Renal pelvis (tissue), 1 donor: ENCODE measurements at regions not wholly inside any gene's neighbourhood (a gene's known extent, or its start where the extent isn't known, plus 50 kb on each side); places are given as distances from the start of the nearest gene placed in this dataset.

Source experiments
- DNase-seq: peaks from one replicate; pipeline ENCODE4 v3.0.0-alpha.2; 2013

DNA sequence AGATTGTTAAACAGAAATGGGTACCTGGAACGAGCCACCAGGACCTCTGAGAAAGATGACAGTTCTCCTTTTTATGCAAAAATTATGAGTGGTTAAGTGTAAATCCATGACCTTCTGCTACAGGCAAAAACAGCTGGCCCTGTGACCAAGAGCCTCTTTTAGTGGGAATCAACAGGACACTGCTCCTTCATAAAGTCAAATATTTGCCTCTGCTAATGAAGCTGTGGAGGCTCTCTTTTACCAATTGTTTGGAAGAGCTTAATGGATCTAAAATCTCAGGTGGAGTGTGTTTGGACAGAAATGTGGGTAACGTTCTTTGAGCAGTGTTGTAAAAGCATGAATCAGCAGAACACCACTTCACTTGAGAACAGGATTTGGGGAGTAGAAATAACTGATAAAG lies 117.5 kb upstream of the PCSK2 start:
- DNase-seq, result no peak

DNA sequence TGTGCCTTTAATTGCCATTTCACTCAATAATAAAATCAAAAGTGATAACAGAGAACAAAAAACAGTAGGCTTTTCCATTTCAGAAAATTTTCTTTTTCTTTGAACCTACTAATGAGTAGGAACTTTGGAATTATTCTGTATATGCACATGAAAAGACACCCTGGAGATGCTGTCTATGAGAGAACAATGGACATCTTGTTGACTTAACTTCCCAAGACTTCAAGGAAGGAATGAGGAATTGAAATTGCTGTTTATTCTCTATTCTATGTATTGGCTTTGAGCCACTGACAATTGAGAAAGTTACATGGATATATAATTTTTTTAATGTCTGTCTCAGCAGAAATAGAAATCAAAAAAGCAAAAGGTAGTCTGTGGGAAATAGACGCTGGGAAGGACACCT lies 98.6 kb upstream of the PCSK2 start:
- DNase-seq, result no peak

DNA sequence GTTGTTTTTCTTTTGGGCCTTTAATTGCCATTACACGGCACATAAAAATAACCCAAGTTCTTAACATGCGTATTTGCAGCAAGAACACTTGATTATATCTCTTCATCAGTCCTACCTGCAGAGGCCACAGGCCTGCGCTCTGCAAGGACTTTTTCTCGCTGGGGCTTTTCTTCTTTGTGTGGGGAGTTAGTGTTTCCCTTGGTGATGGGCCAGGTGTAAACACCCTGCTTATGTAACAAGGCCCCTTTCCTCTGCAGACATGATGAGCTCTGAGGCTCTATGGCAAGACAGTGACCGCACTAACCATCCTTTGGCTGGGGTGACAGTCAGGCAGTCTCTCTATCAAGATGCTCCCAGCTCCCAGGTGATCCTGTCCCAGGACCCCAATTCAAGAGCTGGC lies 97.8 kb upstream of the PCSK2 start:
- no peak for DNase-seq

DNA sequence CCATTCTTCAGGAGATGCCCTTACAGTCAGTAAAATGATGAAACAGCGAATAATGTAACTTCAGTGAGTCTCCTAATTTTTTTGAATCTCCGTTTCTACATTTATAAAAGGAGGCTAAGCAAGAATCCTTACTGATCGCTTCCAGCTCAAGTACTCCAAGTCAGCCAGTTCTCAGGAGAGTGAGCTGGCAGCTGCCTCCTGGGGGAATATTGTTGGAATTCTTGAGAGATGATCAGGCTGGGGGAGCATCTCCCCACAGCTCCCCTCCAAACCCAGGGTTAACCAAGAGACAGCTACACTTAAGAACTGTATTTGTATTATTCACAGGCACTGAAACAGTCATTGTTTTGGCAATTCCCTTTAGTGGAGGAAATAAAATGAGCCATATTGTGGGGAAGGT lies 89.1 kb upstream of the PCSK2 start:
- no peak for DNase-seq

DNA sequence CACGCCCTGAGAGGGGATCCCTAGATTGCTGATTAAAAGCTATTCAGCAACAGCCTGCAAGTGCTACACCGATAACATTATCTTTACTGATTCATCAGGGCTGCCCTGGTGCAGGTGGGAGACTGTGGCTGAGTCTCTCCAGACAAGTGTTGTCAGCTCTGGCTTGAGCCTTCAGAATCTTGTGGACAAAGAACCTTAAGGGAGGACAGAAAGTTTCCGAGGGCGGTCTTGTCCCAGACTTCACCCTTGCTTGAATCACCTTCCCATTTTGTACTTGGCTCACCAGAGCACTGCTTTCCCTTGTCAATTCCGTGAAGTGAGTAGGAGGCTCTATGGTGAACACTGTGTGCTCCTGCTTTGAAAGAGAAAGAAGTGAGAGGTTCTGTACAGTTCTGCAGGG lies 88.6 kb upstream of the PCSK2 start:
- no peak for DNase-seq

- no peak for DNase-seq
Measured at GRCh38 chr20:17140894-17141293, 85.9 kb upstream of the PCSK2 start.

GRCh38 chr20:17141568-17141967 lies 85.3 kb upstream of the PCSK2 start:
- DNase-seq, result no peak

DNA sequence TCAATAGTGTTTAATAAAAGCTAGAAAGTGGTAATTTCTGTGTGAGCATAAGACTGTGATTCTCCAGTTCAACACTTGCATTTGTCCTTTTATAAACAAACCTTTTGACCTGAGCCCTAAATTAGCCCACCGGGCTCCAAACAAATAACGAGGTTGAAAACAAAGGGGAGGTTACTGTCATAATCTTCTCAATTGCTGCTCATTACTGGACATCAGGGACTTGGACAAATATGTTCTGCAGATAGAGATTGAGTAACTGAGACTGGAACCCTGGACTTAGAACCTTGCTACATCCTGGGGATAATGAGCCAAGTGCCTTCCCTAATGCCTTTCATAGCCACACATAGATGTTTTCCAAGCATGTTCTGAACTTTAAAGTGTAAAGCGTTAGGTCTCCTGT lies 84.2 kb upstream of the PCSK2 start:
- no peak for DNase-seq

- DNase-seq, result no peak
Measured at GRCh38 chr20:17150858-17151257, 76.0 kb upstream of the PCSK2 start.

DNA sequence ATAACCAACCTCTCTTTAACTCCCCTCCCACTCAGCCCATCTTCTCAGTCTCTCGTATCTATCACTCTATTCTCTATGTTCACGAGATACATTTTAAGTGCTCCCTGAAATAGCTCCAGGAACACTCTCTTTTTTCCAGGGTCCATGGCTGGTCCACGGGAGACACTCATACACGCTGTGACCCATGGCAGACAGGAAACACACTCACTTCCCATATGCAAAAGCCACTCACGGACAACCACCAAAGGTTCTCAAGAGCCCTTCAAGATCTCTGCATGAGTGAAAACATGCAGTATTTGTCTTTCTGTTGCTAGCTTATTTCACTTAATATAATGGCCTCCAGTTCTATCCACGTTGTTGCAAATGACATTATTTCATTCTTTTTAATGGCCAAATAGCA lies 71.4 kb upstream of the PCSK2 start:
- no peak for DNase-seq

DNA sequence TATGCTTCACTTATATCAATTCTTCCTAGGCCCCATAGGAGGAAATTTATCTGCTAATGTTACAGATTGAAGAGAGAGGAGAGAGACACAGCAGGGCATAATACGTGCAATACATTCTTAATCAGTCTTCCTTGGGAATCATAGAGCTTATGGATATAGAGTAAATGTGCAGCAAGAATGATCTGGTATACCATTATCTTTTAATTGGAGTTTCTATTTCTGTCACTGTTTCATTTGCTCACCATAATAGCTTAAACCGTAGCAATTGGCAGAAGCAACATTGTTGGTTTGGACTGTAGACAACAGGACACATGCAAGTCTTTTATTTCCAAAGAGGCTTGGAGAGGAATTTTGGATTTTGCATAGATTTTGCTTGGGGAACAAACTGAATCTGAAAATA lies 68.1 kb upstream of the PCSK2 start:
- DNase-seq, result no peak

GRCh38 chr20:17161673-17162481 lies 65.0 kb upstream of the PCSK2 start:
- DNase-seq, result no peak

DNA sequence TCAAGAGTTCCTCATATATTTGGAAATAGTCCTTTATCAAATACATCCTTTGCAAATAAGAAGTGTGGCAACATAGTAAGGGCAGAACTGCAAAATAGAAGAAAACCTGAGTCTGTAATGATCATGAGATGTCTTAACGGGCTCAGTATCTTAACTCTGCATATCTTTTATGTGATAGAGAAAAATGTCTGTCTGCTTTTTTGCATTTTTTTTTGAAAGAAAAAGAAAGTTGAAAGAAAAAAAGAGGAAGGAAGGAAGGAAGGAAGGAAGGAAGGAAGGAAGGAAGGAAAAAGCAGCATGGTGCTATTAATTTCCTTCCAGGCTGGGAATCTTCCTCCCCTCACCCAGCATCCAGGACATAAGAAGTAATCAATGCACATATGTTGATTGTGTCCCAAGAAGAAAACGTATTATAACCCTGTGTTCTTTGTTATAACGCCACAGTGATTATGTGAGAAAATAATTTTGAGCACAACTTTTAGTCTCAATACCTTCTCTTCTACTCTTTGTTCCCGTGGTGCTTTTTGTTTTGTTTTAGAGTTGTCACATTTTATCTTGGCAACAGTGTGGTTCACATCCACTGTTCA lies 58.7 kb upstream of the PCSK2 start:
- no peak for DNase-seq

GRCh38 chr20:17169585-17170136 lies 57.2 kb upstream of the PCSK2 start:
- DNase-seq, result peak; percentile 11

DNA sequence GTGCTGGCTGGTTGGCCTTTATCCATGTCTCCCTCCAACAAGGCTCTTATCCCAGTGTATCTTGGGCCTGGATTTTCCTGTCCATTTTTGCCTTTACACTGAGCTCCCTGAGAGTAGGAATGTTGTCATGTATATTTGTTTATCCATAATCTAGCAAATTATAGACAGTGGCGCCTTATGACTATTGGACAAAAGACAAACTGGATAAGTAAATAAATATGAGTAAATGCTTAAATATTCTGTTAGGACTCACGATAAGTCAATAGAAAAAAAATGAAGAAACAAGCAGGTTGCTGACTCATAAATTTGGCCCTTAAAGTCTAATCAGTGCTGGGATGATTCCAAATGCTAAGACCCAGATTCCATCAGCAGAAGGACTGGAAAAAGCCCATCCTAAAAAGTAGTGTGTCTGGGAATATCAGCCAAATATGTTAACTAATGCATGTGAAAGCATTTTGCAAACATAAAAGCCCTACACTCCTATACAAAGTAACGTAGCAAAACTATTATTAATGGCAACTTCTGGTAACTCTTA lies 55.0 kb upstream of the PCSK2 start:
- DNase-seq, result no peak

GRCh38 chr20:17172836-17173516 lies 53.9 kb upstream of the PCSK2 start:
- no peak for DNase-seq
